NCI-H69 (cell line): ENCODE measurements at regions not wholly inside any gene's neighbourhood (a gene's known extent, or its start where the extent isn't known, plus 50 kb on each side); places are given as distances from the start of the nearest gene placed in this dataset.
A peak's percentile ranks its signal among the peaks of the same experiment; 100 is the strongest.
"Not testable (repeated sequence)": the region's sequence is repeated elsewhere in the genome, so short reads cannot be mapped to it uniquely, and the experiment has no call there.

ENCODE experiments used
- DNase-seq: peaks from one replicate; lab custom pipeline; 2025; lab: John Stamatoyannopoulos, UW

- DNase-seq: no peak
Observed at GRCh38 chr3:13248640-13249039, 171.5 kb downstream of the NUP210 start.

DNA sequence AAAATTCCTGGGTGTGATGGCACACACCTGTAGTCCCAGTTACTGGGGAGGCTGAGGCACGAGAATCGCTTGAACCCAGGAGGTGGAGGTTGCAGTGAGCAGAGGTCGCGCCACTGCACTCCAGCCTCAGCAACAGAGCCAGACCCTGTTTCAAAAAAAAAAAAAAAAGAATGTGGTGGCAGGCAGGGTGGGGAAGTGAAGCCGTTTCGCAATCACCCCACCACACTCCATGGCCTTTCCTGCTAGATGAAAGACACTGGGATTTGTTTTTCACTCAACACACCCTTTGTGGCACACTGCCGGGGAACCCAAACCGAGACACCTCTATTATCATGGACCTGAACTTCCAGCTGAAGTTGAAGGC is 172.4 kb upstream of the IQSEC1 start:
- DNase-seq: no peak

- DNase-seq: peak; percentile 5
Observed at GRCh38 chr3:13243586-13243985, 170.4 kb upstream of the IQSEC1 start.

- DNase-seq: no peak
Observed at GRCh38 chr3:13242364-13242737, 169.1 kb upstream of the IQSEC1 start.

GRCh38 chr3:13241621-13242363 is 168.6 kb upstream of the IQSEC1 start:
- DNase-seq: no peak

GRCh38 chr3:13240928-13241618 is 167.8 kb upstream of the IQSEC1 start:
- no peak for DNase-seq

- no peak for DNase-seq
Observed at GRCh38 chr3:13239467-13239760, 166.2 kb upstream of the IQSEC1 start.

GRCh38 chr3:13238687-13239466 is 165.6 kb upstream of the IQSEC1 start:
- no peak for DNase-seq

DNA sequence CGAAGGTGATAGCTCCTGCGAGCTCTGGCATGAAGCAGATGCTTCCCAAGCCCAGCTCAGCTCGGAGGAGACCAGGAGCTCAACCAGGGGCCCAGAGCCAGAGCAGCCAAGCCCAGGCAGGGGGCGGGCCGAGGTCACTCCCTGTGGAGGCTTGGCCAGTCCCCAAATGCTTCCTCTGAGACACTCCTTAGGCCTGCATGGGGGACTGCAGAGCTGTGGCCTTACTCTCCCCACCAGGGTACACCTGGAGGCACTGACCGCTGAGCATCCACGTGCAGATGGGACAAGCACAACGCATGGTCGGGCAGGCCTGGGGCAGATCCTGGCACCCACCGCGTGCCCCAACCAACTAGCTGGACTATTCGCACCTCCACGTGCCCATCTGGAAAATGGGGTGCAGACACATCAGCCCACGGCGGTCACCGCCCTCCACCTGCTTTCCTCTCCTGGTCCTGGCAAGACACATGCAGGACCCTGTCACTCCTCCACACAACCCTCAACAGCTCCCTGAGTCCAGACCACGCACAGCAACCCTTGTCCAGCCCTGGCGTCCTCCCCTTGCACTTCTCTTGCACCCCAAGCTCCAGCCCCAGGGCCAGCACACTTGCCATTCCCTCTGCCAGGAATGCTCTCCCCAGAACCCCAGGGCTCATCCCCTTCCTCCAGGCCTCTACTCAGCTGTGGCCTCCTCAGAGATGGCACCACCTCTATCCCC is 164.7 kb upstream of the IQSEC1 start:
- no peak for DNase-seq

GRCh38 chr3:13236557-13237173 is 163.4 kb upstream of the IQSEC1 start:
- no peak for DNase-seq

DNA sequence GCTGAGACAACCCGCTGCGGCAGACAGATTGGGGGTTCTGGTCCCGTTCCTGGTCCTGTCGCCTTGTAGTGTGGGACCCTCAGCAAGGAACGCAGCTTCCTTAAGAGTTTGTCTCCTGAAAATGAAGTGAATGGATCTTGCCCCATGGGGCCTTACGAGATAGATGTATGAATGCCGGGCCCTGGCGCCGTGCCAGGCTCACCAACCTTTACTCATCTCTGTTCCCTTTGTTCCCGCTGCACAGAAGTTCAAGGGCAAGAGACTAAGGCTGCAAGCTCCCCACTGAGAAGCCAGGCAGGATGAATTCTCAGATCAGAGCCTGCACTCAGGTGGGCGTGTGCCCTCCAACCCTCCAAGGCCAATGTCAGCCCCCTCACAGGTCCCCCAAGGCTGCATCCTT is 162.7 kb upstream of the IQSEC1 start:
- peak; percentile 82 for DNase-seq

DNA sequence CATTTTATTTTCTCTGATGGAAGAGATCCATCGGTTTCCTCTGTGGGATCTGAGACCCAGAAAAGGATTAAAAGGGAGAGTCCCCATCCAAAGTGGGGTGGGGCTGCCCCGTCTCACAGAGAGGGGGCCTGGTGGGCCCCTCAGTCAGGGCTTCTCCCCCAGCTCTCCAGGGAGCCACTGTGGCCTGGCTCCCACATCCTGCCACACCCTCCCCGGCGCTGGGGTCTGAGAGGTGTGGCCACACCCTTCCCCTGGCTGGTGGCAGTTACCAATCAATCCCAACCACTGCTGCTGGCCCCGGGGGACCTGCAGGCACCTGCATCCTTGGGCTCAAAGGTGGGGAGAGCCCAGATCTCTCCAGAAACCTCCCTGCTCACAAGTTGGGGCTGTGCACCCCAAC is 161.8 kb upstream of the IQSEC1 start:
- peak; percentile 70 for DNase-seq

- peak; percentile 6 for DNase-seq
Observed at GRCh38 chr3:13234666-13235065, 161.4 kb upstream of the IQSEC1 start.

DNA sequence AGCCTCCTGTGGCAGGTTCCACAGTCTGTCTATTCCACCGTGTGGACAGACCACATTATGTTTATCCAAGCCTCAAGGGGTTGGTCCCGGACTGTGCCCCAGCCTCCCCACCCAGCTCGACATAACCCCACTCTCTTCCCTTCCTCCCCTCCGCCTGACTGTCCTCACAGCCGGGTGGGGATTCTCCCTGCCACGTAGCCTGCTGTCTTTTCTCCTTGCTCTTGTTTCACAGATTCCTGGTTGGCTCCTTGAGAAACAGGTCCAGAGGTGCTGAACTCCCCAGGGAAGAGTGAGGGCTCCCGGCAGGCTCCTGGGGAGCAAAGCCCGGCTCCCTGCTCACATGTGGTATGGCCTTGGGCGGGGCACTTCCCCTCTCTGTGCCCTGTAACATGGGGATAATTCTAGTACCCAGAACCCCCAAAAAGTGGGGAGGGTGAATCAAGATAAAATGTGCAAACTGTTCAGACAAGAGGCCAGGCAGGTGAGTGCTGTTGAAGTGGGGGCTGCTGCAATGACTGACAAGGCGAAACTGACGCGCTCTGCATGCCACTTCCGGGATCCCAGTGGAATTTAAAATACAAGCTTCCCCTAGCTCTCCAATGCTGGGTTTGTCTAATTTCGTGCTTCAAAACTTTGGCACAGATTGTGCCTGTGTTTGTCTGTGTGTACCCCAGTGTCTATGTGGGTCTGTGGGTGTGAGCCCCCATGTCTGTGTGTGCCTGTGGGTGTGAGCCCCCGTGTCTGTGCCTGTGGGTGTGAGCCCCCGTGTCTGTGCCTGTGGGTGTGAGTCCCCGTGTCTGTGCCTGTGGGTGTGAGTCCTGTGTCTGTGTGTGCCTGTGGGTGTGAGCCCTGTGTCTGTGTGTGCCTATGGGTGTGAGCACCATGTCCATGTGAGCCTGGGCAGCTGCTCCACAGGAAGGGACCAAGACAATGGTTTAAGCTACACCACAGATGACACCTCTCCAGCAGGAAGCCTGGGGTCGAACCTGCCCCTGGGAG is 160.6 kb upstream of the IQSEC1 start:
- DNase-seq: no peak

DNA sequence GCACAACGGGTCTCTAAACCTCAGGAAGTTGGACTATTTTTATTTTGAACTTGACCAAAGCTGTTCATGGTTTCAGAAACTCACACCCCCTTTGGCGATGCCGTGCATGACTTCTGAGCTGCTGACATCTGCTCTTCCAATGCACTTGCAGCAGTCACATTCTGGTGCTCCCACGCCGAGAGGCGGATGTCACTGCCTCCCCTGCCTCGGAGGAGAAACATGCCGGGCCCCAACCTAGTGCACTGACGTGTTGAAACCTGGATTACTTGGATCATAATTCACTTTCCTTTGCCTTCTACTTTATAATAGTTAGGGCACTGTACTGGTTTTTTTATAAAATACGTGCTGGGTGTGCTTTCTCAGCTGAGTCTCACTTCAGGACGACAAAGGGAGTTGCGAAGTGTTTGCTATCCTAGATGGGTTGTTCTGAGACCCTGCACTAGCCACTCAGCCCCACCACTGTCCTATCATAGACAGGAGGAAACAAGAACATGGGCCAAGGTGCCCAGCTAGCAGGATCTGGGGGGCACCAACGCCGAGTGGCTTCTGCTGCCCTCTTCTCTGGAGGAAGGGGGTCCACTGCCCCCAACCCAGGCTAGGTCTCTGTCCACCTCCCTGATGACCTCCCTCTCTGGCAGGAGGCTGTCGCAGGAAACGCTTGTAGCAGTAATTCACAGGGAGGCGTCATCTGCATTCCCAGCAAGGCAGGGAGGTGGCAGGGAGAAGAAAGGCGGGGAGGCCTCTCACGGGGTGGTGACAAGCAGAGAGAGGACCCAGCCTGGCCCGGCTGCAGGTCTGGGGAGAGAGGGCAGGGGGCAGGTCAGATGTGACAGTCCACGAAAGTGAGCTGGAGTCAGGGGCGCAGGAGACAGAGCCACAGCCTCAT is 158.8 kb upstream of the IQSEC1 start:
- no peak for DNase-seq

DNA sequence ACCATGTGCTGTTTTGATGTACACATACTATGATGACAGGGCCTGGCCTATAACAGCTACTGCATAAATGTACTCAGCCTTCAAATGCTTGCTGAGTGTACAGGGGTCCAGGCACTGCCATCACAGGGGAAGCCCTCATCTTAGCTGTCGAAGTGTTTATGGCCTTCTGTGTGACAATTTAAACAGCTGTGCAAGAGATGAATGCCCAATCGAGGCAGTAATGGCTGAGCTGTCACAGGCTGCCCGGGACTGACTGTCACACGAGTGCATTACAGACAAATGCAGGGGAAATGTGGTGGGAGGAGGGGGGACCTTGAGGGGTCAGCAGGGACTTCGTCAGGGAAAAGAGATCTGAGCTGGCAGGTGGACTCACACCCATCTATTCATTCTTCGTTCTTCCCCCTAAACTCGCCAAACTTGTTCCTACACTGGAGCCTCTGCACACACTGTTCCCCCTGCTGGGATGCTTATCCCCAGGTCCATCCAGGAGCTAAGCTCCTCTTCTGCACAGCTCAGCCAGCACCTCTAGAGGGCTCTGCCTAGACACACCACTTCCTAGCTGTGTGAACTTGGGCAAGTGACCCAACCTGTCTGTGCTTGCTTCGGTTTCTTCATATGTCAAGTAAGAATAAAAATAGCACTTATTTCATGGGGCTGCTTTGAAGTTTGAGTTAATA is 156.2 kb upstream of the IQSEC1 start:
- peak; percentile 52 for DNase-seq

GRCh38 chr3:13228584-13228983 is 155.4 kb upstream of the IQSEC1 start:
- DNase-seq: no peak

DNA sequence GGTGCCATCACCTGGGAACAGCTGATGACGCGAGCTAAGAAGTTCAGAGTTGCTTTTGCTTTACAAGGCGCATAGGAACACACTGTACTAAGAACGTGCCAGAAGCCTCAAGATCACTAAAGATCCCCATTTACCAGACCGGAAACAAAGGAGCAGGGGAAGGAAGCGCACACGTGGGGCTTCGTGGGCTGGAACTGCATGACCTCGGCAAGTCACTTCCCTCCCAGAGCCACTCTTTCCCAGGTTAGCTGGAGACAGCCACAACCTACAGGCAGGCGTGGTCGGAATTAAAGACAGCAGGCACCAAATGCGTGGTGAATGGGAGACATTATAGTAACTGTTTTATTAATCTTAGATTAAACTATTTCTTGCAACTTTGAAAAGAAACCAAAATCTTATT is 154.9 kb upstream of the IQSEC1 start:
- not testable (repeated sequence) for DNase-seq
